ENCODE measurements at regions not wholly inside any gene's neighbourhood (a gene's known extent, or its start where the extent isn't known, plus 50 kb on each side); places are given as distances from the start of the nearest gene placed in this dataset.
A peak's percentile ranks its signal among the peaks of the same experiment; 100 is the strongest.

DNA sequence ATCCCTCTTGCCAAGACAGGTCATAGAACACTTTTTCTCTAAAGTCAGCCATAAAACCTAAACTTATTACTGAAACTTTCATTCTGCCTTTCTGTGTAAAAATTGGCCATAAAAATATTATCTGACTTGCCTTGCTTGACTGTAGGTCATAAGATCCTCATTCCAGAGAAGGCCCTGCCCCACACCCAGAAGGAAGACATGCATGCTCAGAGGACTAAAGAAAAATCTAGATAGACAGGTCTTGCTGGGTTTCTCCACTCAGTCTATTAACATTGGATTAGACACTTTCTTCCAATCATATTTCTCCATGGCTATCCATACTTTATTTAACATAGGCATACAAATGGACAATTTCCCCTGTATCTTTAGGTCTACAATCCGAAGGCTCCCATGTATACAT lies 1066.5 kb downstream of the SLITRK1 start:
- H3K27ac ChIP-seq = no peak overlapping the region
- no peaks in the 10 kb centered on the region for H3K36me3 ChIP-seq (ENCODE audit: insufficient read depth, low read length)
- no peaks in the 10 kb centered on the region for H3K9me3 ChIP-seq (ENCODE audit: low read depth, low read length)
- no peak overlapping the region for H3K4me3 ChIP-seq
- TF ChIP-seq FOXP2 (optimal IDR thresholded peaks at IDR 0.05; ENCODE audit: control extremely low read depth, extremely low read length, insufficient read depth) (no peak), POLR2AphosphoS5 (IDR thresholded peaks at IDR 0.05; ENCODE audit: borderline replicate concordance, low read depth, low read length) (no peak), EZH2 (IDR thresholded peaks at IDR 0.05) (no peak)
- DNase-seq (ENCODE audit: low read depth, low spot score) = no peak
- H3K9ac ChIP-seq (ENCODE audit: insufficient read length) = no peak overlapping the region

DNA sequence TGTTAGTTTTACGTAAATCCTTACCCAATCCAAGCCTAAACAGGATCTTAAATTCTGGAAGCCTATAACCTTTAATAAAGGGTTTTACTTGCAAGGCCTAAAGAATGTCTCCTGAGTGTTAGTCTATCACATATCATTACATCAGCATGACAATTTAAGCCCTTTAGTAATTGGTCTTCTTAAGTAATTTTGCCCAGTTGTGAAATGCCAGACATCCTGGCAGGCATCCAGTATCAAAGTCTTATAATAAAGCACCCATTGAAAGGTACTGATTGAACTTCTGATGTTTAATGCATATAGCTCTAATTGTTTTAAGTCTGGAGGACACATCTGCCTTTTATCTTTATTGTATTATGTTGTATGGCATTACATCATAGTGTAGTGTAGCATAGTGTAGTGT lies 1078.9 kb downstream of the SLITRK1 start:
- Histone ChIP-seq H3K4me3 (no peak overlapping the region), H3K27ac (no peak overlapping the region), H3K36me3 (ENCODE audit: insufficient read depth, low read length) (no peaks in the 10 kb centered on the region), H3K9me3 (ENCODE audit: low read depth, low read length) (no peaks in the 10 kb centered on the region), H3K9ac (ENCODE audit: insufficient read length) (no peak overlapping the region)
- DNase-seq (ENCODE audit: low read depth, low spot score) = peak; percentile 14
- TF ChIP-seq FOXP2 (optimal IDR thresholded peaks at IDR 0.05; ENCODE audit: control extremely low read depth, extremely low read length, insufficient read depth) = no peak
- TF ChIP-seq POLR2AphosphoS5 (IDR thresholded peaks at IDR 0.05; ENCODE audit: borderline replicate concordance, low read depth, low read length) = no peak
- TF ChIP-seq EZH2 (IDR thresholded peaks at IDR 0.05) = no peak

DNA sequence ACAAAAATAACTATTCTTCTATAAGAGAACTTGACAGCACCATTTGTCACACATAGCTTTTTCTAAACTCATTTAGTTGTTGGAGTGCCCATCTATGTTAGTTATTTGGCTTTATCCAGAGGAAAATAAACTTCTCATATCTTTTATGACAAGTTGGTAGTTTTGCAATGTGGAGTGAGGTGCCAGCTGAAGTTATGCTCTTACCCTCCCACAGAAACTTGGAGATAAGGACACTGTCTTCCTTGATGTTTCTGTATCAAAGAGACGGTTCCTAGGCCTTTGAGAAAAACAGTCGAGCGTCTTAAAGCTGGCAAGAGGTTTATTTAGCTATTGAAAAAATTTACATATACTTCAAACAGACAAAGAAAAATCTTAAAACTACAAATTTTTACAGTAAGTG lies 1079.7 kb downstream of the SLITRK1 start:
- TF ChIP-seq FOXP2 (optimal IDR thresholded peaks at IDR 0.05; ENCODE audit: control extremely low read depth, extremely low read length, insufficient read depth) = no peak
- TF ChIP-seq POLR2AphosphoS5 (IDR thresholded peaks at IDR 0.05; ENCODE audit: borderline replicate concordance, low read depth, low read length) = no peak
- TF ChIP-seq EZH2 (IDR thresholded peaks at IDR 0.05) = no peak
- DNase-seq (ENCODE audit: low read depth, low spot score) = no peak
- H3K9ac ChIP-seq (ENCODE audit: insufficient read length) = no peak overlapping the region

DNA sequence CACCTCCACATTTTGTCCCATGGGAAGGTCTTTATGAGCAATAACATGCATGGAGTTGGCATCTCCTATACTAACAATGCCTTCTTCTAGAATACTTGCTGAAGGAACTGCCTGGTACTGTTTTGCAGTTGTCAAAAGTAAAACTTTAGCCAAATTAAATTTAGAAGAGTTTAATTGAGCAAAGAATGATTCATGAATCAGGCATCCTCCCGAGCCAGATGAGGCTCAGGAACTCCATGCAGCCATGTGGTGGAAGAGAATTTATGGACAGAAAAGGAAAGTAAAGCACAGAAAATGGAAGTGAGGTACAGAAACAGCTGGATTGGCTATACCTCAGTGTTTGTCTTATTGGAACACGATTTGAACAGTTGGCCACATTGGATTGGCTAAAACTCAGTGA lies 1081.9 kb downstream of the SLITRK1 start:
- TF ChIP-seq EZH2 (IDR thresholded peaks at IDR 0.05) = no peak
- no peak for TF ChIP-seq POLR2AphosphoS5 (IDR thresholded peaks at IDR 0.05; ENCODE audit: borderline replicate concordance, low read depth, low read length)
- TF ChIP-seq FOXP2 (optimal IDR thresholded peaks at IDR 0.05; ENCODE audit: control extremely low read depth, extremely low read length, insufficient read depth) = no peak
- no peak for DNase-seq (ENCODE audit: low read depth, low spot score)
- H3K9me3 ChIP-seq (ENCODE audit: low read depth, low read length) = no peaks in the 10 kb centered on the region
- H3K27ac ChIP-seq = no peak overlapping the region
- H3K36me3 ChIP-seq (ENCODE audit: insufficient read depth, low read length) = no peaks in the 10 kb centered on the region
- H3K9ac ChIP-seq (ENCODE audit: insufficient read length) = no peak overlapping the region
- no peak overlapping the region for H3K4me3 ChIP-seq

More for the DNA sequence above, 1079.7 kb downstream of the SLITRK1 start:
- H3K9me3 ChIP-seq (ENCODE audit: low read depth, low read length) = no peaks in the 10 kb centered on the region
- no peak overlapping the region for H3K27ac ChIP-seq
- H3K36me3 ChIP-seq (ENCODE audit: insufficient read depth, low read length) = no peaks in the 10 kb centered on the region
- H3K4me3 ChIP-seq = no peak overlapping the region

DNA sequence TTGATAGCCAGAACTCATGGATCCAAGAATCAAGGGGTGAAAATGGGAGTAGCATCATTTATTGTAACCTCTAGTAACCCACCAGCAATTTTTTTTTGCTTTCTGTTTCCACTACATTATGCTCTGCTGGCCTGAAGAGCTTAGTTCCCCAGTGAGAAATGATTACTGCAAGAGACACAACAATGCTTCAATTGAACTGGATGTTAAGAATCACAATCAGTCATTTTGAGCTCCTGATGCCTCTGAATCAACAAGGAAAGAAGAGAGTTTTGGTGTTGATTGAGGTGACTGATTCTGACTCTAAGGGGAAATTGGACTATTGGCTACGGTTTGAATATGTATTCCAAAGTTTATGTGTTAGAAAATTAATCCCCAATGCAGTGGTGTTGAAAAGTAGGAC lies 1084.4 kb downstream of the SLITRK1 start:
- H3K9me3 ChIP-seq (ENCODE audit: low read depth, low read length) = no peaks in the 10 kb centered on the region
- DNase-seq (ENCODE audit: low read depth, low spot score) = no peak
- no peak overlapping the region for H3K9ac ChIP-seq (ENCODE audit: insufficient read length)
- H3K27ac ChIP-seq = no peak overlapping the region
- H3K4me3 ChIP-seq = no peak overlapping the region
- TF ChIP-seq EZH2 (IDR thresholded peaks at IDR 0.05) = no peak
- TF ChIP-seq FOXP2 (optimal IDR thresholded peaks at IDR 0.05; ENCODE audit: control extremely low read depth, extremely low read length, insufficient read depth) = no peak
- no peak for TF ChIP-seq POLR2AphosphoS5 (IDR thresholded peaks at IDR 0.05; ENCODE audit: borderline replicate concordance, low read depth, low read length)
- H3K36me3 ChIP-seq (ENCODE audit: insufficient read depth, low read length) = no peaks in the 10 kb centered on the region

- Histone ChIP-seq H3K9ac (ENCODE audit: insufficient read length) (no peak overlapping the region), H3K36me3 (ENCODE audit: insufficient read depth, low read length) (no peaks in the 10 kb centered on the region), H3K27ac (no peak overlapping the region), H3K4me3 (no peak overlapping the region), H3K9me3 (ENCODE audit: low read depth, low read length) (no peaks in the 10 kb centered on the region)
- no peak for TF ChIP-seq FOXP2 (optimal IDR thresholded peaks at IDR 0.05; ENCODE audit: control extremely low read depth, extremely low read length, insufficient read depth)
- TF ChIP-seq POLR2AphosphoS5 (IDR thresholded peaks at IDR 0.05; ENCODE audit: borderline replicate concordance, low read depth, low read length) = no peak
- no peak for TF ChIP-seq EZH2 (IDR thresholded peaks at IDR 0.05)
- no peak for DNase-seq (ENCODE audit: low read depth, low spot score)
These were observed 1091.2 kb downstream of the SLITRK1 start for GRCh38 chr13:82791035-82791434.

DNA sequence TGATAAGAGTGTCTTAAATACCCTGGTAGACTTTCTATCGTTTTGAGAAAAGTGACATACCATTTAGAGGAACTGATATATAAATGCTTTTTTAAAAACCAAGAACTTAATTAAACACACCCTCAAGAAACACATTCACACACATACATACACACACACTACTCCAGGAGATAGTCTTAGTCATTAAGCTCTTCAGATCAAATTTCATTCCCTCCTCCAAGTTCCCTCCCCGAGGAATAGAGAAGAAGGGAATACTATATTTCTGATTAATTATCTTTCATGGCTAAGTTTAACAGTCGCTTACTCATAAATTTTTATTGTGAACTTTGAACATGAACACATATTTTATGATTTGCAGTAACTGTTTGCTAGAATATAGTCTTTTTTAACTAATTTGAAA lies 1109.5 kb downstream of the SLITRK1 start:
- DNase-seq (ENCODE audit: low read depth, low spot score) = peak; percentile 20
- no peaks in the 10 kb centered on the region for H3K36me3 ChIP-seq (ENCODE audit: insufficient read depth, low read length)
- no peak overlapping the region for H3K9ac ChIP-seq (ENCODE audit: insufficient read length)
- H3K27ac ChIP-seq = no peak overlapping the region
- no peaks in the 10 kb centered on the region for H3K9me3 ChIP-seq (ENCODE audit: low read depth, low read length)
- H3K4me3 ChIP-seq = peak overlapping the region; percentile 21; the same call in 1 of the 2 replicates
- no peak for TF ChIP-seq FOXP2 (optimal IDR thresholded peaks at IDR 0.05; ENCODE audit: control extremely low read depth, extremely low read length, insufficient read depth)
- TF ChIP-seq POLR2AphosphoS5 (IDR thresholded peaks at IDR 0.05; ENCODE audit: borderline replicate concordance, low read depth, low read length) = no peak
- no peak for TF ChIP-seq EZH2 (IDR thresholded peaks at IDR 0.05)

DNA sequence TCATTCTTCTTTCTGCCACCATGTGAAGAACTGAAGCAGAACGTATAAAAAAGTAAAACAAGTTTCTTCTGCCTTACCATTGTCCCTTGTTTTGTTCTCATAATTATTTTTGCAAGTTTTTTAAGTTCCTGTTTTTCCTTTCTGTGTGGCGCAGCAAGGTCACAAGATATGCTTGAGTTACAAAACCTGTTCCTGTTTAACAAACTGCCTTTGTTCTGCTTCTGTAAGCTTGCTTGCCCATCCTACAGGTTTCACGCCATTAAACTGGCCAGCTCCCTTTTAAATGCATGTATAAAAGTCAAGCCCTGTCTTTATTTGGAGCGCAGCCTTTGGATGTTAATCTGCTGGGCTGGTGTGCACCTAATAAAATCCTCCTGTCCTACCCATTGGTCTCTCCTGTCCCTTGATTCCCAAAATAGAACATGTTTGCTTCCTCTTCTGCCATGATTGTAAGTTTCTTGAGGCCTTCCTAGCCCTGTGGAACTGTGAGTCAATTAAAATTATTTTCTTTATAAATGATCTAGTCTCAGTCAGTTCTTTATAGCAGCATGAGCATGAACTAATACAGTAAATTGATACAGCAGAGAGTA lies 1115.4 kb downstream of the SLITRK1 start:
- TF ChIP-seq EZH2 (IDR thresholded peaks at IDR 0.05) = no peak
- TF ChIP-seq FOXP2 (optimal IDR thresholded peaks at IDR 0.05; ENCODE audit: control extremely low read depth, extremely low read length, insufficient read depth) = no peak
- no peak for TF ChIP-seq POLR2AphosphoS5 (IDR thresholded peaks at IDR 0.05; ENCODE audit: borderline replicate concordance, low read depth, low read length)
- Histone ChIP-seq H3K36me3 (ENCODE audit: insufficient read depth, low read length) (no peaks in the 10 kb centered on the region), H3K4me3 (no peak overlapping the region), H3K9ac (ENCODE audit: insufficient read length) (no peak overlapping the region), H3K27ac (no peak overlapping the region), H3K9me3 (ENCODE audit: low read depth, low read length) (0 out of 2 replicates have a peak, but pooled peaks cover 5% of the 10 kb centered on the region)
- DNase-seq (ENCODE audit: low read depth, low spot score) = no peak

DNA sequence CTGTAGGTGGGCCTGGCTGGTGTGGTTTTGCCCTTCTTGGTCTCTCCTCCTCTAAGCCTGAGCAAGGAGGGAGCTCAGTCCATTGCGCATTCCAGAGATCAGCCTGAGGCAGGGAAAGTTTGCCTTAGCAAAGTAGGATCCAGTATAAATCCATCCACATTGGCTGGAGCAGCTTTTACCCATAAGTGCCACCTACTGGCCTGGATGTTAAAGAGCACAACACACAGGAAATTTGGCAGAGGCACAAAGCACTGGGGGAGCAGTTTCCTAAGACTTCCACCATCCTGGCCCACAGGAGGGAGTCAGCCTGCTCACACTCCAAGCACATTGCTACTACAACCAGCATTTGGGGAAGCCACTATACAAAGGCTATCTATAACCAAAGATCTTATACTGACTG lies 1124.2 kb downstream of the SLITRK1 start:
- Histone ChIP-seq H3K27ac (no peak overlapping the region), H3K4me3 (no peak overlapping the region), H3K36me3 (ENCODE audit: insufficient read depth, low read length) (no peaks in the 10 kb centered on the region), H3K9me3 (ENCODE audit: low read depth, low read length) (0 out of 2 replicates have a peak, but pooled peaks cover 3% of the 10 kb centered on the region), H3K9ac (ENCODE audit: insufficient read length) (no peak overlapping the region)
- no peak for TF ChIP-seq FOXP2 (optimal IDR thresholded peaks at IDR 0.05; ENCODE audit: control extremely low read depth, extremely low read length, insufficient read depth)
- DNase-seq (ENCODE audit: low read depth, low spot score) = no peak

All from SK-N-MC (cell line).